ENCODE measurements at regions not wholly inside any gene's neighbourhood (a gene's known extent, or its start where the extent isn't known, plus 50 kb on each side); places are given as distances from the start of the nearest gene placed in this dataset.

- Histone ChIP-seq H3K9me1 (replicated peaks; ENCODE audit: control insufficient read depth, extremely low read depth, insufficient read depth, low read length) (no peaks in the 10 kb centered on the region), H4K20me1 (replicated peaks; ENCODE audit: control insufficient read depth, extremely low read depth, insufficient read depth, low read length) (no peaks in the 10 kb centered on the region), H3K4me3 (replicated peaks in 1 of 3; ENCODE audit: insufficient read depth in 1 of 3, low read depth in 1 of 3, low read length in 3 of 3) (no peak overlapping the region), H3K36me3 (ENCODE audit: control insufficient read depth in 2 of 2, extremely low read depth in 1 of 2, insufficient read depth in 2 of 2, low read length in 2 of 2) (no peaks in the 10 kb centered on the region), H3K27ac (ENCODE audit: insufficient read depth, low read depth, low read length) (no peak overlapping the region), H3K9ac (replicated peaks; ENCODE audit: extremely low read depth, insufficient read depth, low read length) (no peak overlapping the region), H3K27me3 (ENCODE audit: control insufficient read depth in 2 of 2, insufficient read depth in 2 of 2, low read length in 2 of 2) (peaks cover 0 to 6% of the 10 kb centered on the region in 2 experiments), H3K4me2 (ENCODE audit: insufficient read depth, low read length) (no peak overlapping the region), H3K9me3 (replicated peaks; ENCODE audit: control insufficient read depth, insufficient read depth, low read length) (no peaks in the 10 kb centered on the region), H2AFZ (ENCODE audit: low read depth, low read length) (no peak overlapping the region), H3K79me2 (ENCODE audit: control insufficient read depth, insufficient read depth, low read length) (no peaks in the 10 kb centered on the region), H3K4me1 (ENCODE audit: control insufficient read depth, extremely low read depth, insufficient read depth, low read length) (no peaks in the 10 kb centered on the region)
- dilution Hi-C loops (cut with MboI; ENCODE audit: extremely low pct_ligation_motif_present, low sequenced_read_pairs) (no loop called here), intact Hi-C loops (cut with micrococcal nuclease) (no loop called here)
- no peak for FAIRE-seq
- ChIA-PET CTCF (no interaction called here), POLR2A (no interaction called here)
- no TSS peak for BruUV-seq (replicated peaks)
- no peak for TF ChIP-seq FOS (IDR thresholded peaks at IDR 0.05; ENCODE audit: borderline replicate concordance, insufficient read depth, low read length)
- no peak for TF ChIP-seq EZH2 (IDR thresholded peaks at IDR 0.05; ENCODE audit: borderline replicate concordance, low read depth, low read length, severe bottlenecking)
- TF ChIP-seq JUN (IDR thresholded peaks at IDR 0.05; ENCODE audit: borderline replicate concordance, insufficient read depth, insufficient read length, low read depth) = no peak
- no peak for TF ChIP-seq GATA2 (IDR thresholded peaks at IDR 0.05; ENCODE audit: insufficient read depth, insufficient read length, low read depth, low read length)
- no peak for TF ChIP-seq POLR2A (IDR thresholded peaks at IDR 0.05; ENCODE audit: low read depth, low read length)
- TF ChIP-seq POLR2AphosphoS5 (IDR thresholded peaks at IDR 0.05; ENCODE audit: insufficient read depth, low read depth, low read length) = no peak
- TF ChIP-seq MYC (IDR thresholded peaks at IDR 0.05; ENCODE audit: low read depth, low read length) = no peak
- TF ChIP-seq MAX (IDR thresholded peaks at IDR 0.05; ENCODE audit: insufficient read depth, insufficient read length) = no peak
- TF ChIP-seq CTCF (IDR thresholded peaks at IDR 0.05; ENCODE audit: extremely low read depth in 1 of 2, insufficient read depth in 1 of 2, low read depth in 1 of 2, low read length in 2 of 2) = no peak
- no peak for DNase-seq (ENCODE audit: low read depth, low spot score)
Observed at GRCh38 chr16:22665803-22666202, 148.2 kb upstream of the HS3ST2 start.

Data from endothelial cell of umbilical vein (primary cell).